GM10266 (cell line): ENCODE measurements at regions not wholly inside any gene's neighbourhood (a gene's known extent, or its start where the extent isn't known, plus 50 kb on each side); places are given as distances from the start of the nearest gene placed in this dataset.

Source experiments
- DNase-seq: peaks from one replicate; pipeline ENCODE4 v3.0.0; 2012; ENCODE audit errors: extremely low spot score
- TF ChIP-seq, protein P1 (sequence below): IDR thresholded peaks from 2 replicates; pipeline ENCODE4 v1.5.1; 2012; ENCODE audit warnings: mild to moderate bottlenecking, low read depth; ENCODE audit not compliant: control insufficient read depth, insufficient read depth; ENCODE audit errors: missing control alignments

DNA sequence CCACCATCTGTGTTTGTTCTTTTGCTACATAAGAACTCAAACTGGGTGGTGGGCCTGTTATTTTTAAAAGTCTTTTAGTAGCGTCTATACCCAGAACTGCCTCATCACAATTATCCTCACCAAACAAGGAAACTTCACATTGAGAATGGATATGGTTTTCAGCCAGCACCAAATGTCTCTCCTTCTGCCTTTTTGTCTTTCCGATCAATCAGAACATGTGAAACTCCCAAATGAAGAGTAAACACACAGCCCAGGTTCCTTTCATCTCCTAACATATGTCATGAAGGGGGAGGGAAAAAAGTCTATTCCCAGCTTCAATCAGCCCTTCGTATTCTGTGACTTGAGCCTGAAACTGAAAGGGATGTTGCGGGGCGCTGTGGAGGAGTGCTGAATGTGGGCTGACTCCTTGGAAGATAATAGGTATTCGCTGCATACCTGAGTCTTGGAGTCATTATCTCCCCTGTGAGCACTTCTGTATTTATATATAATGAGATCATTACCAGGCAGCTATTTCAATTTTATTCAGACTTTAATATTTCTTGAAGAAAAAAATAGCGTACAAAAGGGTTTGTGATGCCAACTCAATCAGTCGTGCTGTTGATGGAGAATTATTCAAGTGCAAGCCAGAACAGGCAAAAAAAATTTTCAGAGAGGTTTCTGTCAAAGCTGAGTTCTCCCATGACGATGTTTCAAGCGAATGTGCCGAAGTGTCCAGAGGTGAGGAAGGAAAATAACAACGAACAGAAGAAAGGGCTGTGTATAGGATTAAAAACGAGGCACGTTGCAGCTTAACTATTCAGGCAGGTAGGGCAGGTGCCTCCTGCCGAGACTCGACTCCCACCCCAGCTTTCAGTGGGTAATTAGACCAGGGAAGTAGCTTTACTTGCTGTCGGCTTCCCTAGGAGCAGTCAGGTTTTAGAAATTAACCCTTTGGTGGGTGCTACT, 163.9 kb upstream of the NOCT start:
- TF ChIP-seq, protein P1, sequence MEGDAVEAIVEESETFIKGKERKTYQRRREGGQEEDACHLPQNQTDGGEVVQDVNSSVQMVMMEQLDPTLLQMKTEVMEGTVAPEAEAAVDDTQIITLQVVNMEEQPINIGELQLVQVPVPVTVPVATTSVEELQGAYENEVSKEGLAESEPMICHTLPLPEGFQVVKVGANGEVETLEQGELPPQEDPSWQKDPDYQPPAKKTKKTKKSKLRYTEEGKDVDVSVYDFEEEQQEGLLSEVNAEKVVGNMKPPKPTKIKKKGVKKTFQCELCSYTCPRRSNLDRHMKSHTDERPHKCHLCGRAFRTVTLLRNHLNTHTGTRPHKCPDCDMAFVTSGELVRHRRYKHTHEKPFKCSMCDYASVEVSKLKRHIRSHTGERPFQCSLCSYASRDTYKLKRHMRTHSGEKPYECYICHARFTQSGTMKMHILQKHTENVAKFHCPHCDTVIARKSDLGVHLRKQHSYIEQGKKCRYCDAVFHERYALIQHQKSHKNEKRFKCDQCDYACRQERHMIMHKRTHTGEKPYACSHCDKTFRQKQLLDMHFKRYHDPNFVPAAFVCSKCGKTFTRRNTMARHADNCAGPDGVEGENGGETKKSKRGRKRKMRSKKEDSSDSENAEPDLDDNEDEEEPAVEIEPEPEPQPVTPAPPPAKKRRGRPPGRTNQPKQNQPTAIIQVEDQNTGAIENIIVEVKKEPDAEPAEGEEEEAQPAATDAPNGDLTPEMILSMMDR = no peak
- DNase-seq = no peak

DNA sequence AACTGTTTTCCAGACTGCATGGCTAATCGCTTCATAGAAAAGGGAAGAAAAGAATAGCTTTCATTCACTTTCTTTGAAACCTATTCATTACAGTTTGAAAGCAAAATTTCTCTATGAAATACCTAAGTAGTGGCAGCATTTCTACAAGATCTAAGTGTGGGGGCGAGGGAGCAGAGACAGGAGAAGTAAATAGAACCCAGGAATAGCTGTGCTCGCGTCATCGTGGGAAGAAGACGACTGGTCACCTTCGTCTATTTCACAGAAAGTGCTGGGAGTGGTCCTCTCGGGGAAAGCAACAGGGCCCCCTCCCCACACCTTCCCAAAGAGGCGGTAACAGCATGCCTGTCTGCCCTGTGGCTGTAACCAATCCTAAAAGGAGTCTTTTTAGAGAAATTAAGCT, 169.9 kb upstream of the NOCT start:
- TF ChIP-seq, protein P1 = no peak
- no peak for DNase-seq

DNA sequence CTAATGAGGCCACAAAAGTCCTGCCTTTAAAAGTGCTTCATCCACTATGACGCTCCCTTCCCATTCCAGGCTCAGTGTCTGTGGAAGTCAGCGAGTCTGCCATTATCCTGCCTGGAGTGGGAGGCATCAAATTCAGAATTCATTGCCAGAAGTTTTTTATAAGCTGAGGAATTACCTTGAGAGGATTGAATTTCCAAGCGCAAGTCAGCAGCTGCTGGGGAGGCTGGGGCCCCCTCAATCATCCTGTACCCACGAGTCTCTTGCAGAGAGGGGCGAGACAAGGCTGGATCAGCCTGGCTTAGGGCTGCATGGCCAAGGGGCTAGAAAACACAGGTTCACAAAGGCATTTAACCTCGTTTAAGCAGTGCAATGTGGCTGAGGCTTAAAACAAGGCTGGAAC, 170.5 kb upstream of the NOCT start:
- DNase-seq = no peak
- TF ChIP-seq, protein P1 = no peak

DNA sequence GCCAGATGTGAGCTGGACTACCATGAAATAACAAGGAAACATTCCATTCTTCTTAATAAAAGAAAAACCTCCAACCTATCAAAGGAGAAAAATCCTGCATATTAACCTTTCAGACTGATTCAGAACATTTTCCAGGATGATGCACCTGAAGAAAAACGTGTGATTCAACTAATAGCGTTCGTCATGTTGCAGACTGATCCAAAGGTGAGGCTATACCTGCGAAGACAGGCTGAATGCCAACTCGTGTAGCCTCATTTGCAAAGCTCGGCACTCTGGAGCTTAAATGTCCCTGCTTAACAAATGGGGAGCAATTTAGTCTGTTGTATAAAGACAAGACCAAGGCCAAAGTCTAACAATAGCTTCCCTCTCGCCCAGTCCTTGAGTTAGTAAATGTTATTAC, 172.0 kb upstream of the NOCT start:
- TF ChIP-seq, protein P1 = no peak
- DNase-seq = no peak

DNA sequence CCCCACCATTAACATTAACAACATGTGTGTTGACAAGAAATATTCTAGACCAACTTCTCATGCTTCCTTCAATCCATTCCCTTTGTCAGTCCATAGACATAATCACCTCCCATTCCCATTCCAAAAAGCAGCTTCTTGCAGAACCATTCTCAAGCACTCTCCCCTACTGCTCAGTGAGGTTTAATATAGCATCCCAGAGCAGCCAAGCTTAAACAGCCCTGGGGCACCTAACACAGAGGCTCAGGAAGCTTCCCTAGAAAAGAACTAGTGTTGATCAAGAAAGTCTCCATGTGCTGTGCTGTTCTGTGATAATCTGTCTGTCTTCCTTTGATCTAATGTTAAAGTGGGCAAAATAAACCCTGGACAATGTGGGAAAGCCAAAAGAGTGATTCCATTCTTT, 174.2 kb upstream of the NOCT start:
- DNase-seq = no peak
- TF ChIP-seq, protein P1 = no peak

DNA sequence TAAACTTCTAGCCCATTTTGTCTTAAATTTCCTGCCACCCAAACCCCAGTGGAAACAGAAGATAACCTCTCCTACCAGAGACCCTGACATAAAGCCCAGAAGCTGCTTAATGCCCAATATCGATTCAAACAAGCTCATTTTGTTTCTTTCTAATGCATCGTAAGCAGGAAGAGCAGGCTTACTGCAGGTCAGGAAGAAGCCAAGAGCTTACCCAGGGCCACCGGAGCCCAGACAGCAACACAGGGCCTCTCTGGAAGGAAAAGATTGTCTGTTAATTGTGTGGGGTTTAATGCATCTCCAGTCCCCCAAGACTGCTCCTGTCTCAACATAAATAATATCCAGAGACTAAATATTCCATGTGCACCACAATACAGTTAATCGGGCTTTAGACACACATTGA, 177.3 kb upstream of the NOCT start:
- TF ChIP-seq, protein P1 = no peak
- no peak for DNase-seq

DNA sequence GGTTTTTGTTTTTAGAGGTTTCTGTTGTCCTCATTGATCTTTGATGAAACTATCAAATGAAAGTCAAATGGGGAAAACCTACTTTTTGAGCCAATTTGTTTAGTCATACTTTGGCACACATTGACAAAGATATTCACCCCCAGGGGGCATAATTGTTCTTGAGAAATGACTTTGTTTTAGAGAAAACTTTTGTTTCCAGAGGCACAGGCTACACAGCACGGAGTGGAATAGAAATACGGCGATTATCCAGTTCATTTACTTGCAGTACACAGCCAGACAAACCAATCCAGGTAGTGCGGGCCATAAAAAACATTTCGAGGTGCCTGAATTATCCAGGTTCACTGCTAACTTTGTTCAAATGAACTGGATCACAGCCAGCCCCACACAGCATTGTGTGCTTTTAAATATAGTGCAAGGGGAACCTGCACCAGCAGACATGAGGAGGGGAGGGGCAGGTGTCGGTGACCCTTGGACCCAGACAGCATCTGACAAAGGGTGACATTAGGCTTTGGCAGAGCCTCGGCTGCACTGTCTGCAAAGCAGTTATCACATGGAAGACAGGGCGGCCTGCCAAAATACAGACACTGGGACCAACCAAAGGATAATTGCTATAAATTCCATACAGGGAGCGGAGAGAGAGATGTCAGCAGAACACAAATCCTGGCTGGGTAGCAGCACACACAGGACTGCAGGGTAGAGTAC, 179.6 kb upstream of the NOCT start:
- no peak for DNase-seq
- TF ChIP-seq, protein P1 = no peak
